ENCODE measurements at regions not wholly inside any gene's neighbourhood (a gene's known extent, or its start where the extent isn't known, plus 50 kb on each side); places are given as distances from the start of the nearest gene placed in this dataset.

GRCh38 chr10:21246178-21246577 lies 279.3 kb downstream of the SKIDA1 start:
- TF ChIP-seq POLR2AphosphoS5 (IDR thresholded peaks at IDR 0.05): no peak
- no peak for TF ChIP-seq POLR2A (IDR thresholded peaks at IDR 0.05)
- no peak for TF ChIP-seq EP300 (IDR thresholded peaks at IDR 0.05)

Data from stomach (tissue), 4 donors.